Activated CD8-positive, alpha-beta T cell treated with anti-CD3 and anti-CD28 coated beads for 36 hours (primary cell): ENCODE measurements at regions not wholly inside any gene's neighbourhood (a gene's known extent, or its start where the extent isn't known, plus 50 kb on each side); places are given as distances from the start of the nearest gene placed in this dataset.

Experiments
- ATAC-seq: fragments of 200-7000 bp; cut with Tn5 transposase; one replicate; pipeline ENCODE4 v1.10.0; 2021; ENCODE audit warnings: mild to moderate bottlenecking, moderate library complexity
- CTCF ChIA-PET: fragments of 350-600 bp; sonication (Branson Sonifier 250); formaldehyde crosslinking; loops from one replicate; lab custom pipeline; 2021; ENCODE audit warnings: antibody characterized with exemption; lab: Charles Lee
- POLR2A ChIA-PET: fragments of 350-600 bp; sonication (Branson Sonifier 250); formaldehyde crosslinking; loops from one replicate; lab custom pipeline; 2021; ENCODE audit warnings: antibody characterized with exemption; lab: Charles Lee
- DNase-seq: peaks from one replicate; pipeline ENCODE4 v3.0.0-alpha.2; 2020
- H3K27ac Mint-ChIP-seq: one replicate; pipeline ENCODE4 v1.8.0; 2021; ENCODE audit warnings: mild to moderate bottlenecking, mixed read lengths
- H3K27me3 Mint-ChIP-seq: one replicate; pipeline ENCODE4 v1.8.0; 2021; ENCODE audit warnings: mixed read lengths
- H3K36me3 Mint-ChIP-seq: one replicate; pipeline ENCODE4 v1.8.0; 2021; ENCODE audit warnings: low read depth, mixed read lengths
- H3K4me1 Mint-ChIP-seq: one replicate; pipeline ENCODE4 v1.8.0; 2021; ENCODE audit warnings: low read depth, mixed read lengths
- H3K4me3 Mint-ChIP-seq: one replicate; pipeline ENCODE4 v1.8.0; 2021; ENCODE audit warnings: mild to moderate bottlenecking, moderate library complexity, mixed read lengths
- H3K9me3 Mint-ChIP-seq: one replicate; pipeline ENCODE4 v1.8.0; 2021; ENCODE audit warnings: mixed read lengths
- CTCF ChIP-seq: fragments of 200-600 bp; IDR thresholded peaks from one replicate; pipeline ENCODE4 v1.8.0; 2022; ENCODE audit warnings: antibody characterized with exemption, mild to moderate bottlenecking
- intact Hi-C: fragments of 100-400 bp; cut with micrococcal nuclease; formaldehyde crosslinking; loops from one replicate; pipeline ENCODE4 v1.10.0; 2022

DNA sequence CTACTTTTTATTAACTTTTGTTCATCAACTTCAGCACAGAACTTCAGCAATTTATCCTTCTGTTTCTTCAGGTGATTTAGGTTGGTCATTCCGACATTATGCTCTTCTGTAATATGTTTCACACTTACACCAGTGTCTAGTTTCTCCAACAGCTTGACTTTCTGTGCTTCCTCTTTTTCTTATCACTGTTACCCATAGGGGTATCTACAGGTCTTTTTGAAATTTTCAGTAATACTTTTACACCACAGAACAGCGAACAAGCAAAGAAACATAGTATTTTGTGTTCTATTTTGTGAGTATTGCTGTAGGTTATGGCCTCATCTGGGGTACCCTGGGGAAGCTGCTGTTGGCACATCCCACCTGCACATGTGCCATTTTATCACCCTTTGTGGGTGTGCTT is 260.7 kb downstream of the NSUN3 start:
- H3K27me3 Mint-ChIP-seq, result no peaks in the 10 kb centered on the region
- no peaks in the 10 kb centered on the region for H3K36me3 Mint-ChIP-seq
- ChIA-PET CTCF (no interaction called here), POLR2A (no interaction called here)
- no peak overlapping the region for H3K27ac Mint-ChIP-seq
- H3K4me1 Mint-ChIP-seq, result no peaks in the 10 kb centered on the region
- ATAC-seq (no peak), DNase-seq (no peak)
- no peak for TF ChIP-seq CTCF
- intact Hi-C loops, result no loop called here
- peaks cover 5% of the 10 kb centered on the region for H3K9me3 Mint-ChIP-seq
- no peak overlapping the region for H3K4me3 Mint-ChIP-seq

DNA sequence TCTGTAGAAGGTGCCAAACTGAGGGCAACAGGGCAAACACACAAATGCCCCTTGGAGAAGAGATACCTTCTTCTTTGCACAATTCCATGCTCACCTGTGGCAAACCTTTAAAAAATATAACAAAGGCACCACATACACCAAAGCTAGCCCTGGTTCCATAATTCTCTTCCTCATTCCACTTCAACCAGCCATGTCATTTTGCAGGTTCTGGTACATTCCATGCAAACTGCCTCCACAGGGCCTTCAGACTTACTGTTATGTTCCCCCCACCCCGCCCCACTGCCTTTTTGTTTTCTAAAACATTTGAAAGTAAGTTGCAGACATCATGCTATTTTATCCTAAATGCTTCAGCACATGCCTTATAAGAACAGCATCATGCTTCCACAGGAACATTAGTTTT is 269.0 kb downstream of the NSUN3 start:
- intact Hi-C loops, result no loop called here
- no peaks in the 10 kb centered on the region for H3K27me3 Mint-ChIP-seq
- ChIA-PET CTCF (interaction anchor here (0.8 kb wide), 1 partner anchor 340 kb away, joined by 3 read pairs; no protein-coding TSS in a partner anchor), POLR2A (no interaction called here)
- no peaks in the 10 kb centered on the region for H3K4me1 Mint-ChIP-seq
- TF ChIP-seq CTCF, result no peak
- no peak for ATAC-seq
- no peak overlapping the region for H3K27ac Mint-ChIP-seq
- no peak overlapping the region for H3K4me3 Mint-ChIP-seq
- H3K36me3 Mint-ChIP-seq, result no peaks in the 10 kb centered on the region
- no peak for DNase-seq
- peaks cover 2% of the 10 kb centered on the region for H3K9me3 Mint-ChIP-seq

DNA sequence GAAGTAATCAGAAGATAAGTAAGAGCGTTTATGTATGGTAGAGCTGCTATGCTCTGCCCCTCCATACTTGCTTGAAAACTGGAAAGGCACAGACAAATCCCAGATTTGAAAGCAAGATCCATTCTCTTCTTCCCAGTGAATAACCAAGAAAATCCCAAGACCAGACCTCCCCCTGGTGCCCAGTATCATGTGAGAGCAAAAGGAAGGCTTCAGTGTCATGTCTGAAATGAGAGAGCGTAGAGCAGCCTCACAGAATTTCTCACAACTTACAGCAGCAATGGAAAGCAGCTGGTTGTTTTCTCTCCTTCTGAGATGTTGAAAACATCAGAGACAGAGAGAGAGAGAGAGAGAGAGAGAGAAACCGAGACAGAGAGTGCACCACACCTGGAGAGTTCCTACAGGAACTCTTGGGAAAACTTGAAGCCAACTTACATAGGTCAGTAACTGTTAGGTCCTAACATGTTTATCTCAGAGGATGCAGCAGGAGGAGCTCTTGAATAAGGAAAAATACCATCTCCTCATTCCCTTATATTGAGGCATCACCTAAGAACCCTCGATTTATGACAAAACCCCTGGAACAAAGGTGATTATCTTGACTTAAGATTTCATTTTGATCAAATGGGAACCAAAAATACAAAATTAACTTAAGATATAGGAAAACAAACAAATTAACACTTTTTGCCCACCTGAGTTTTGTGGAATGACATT is 273.3 kb downstream of the NSUN3 start:
- CTCF ChIA-PET, result interaction anchor here (0.6 kb wide), 1 partner anchor 246 kb away, joined by 3 read pairs; no protein-coding TSS in a partner anchor
- no peaks in the 10 kb centered on the region for H3K27me3 Mint-ChIP-seq
- H3K9me3 Mint-ChIP-seq, result no peaks in the 10 kb centered on the region
- no peak overlapping the region for H3K27ac Mint-ChIP-seq
- no peak for TF ChIP-seq CTCF
- ATAC-seq (no peak), DNase-seq (no peak)
- no peaks in the 10 kb centered on the region for H3K4me1 Mint-ChIP-seq
- intact Hi-C loops, result no loop called here
- POLR2A ChIA-PET, result interaction anchor here (0.6 kb wide), 1 partner anchor 1494 kb away, joined by 3 read pairs; no protein-coding TSS in a partner anchor
- no peak overlapping the region for H3K4me3 Mint-ChIP-seq
- no peaks in the 10 kb centered on the region for H3K36me3 Mint-ChIP-seq

- intact Hi-C loops, result no loop called here
These were observed 282.2 kb downstream of the NSUN3 start for GRCh38 chr3:94345101-94345500.

More at GRCh38 chr3:94345101-94345500, 282.2 kb downstream of the NSUN3 start:
- TF ChIP-seq CTCF, result no peak
- no peaks in the 10 kb centered on the region for H3K4me1 Mint-ChIP-seq
- ChIA-PET CTCF (no interaction called here), POLR2A (no interaction called here)
- DNase-seq, result no peak
- no peak for ATAC-seq
- peaks cover 5% of the 10 kb centered on the region for H3K9me3 Mint-ChIP-seq
- no peaks in the 10 kb centered on the region for H3K36me3 Mint-ChIP-seq
- no peak overlapping the region for H3K4me3 Mint-ChIP-seq
- no peak overlapping the region for H3K27ac Mint-ChIP-seq
- no peaks in the 10 kb centered on the region for H3K27me3 Mint-ChIP-seq
